ENCODE measurements at regions not wholly inside any gene's neighbourhood (a gene's known extent, or its start where the extent isn't known, plus 50 kb on each side); places are given as distances from the start of the nearest gene placed in this dataset.
"Not testable (repeated sequence)": the region's sequence is repeated elsewhere in the genome, so short reads cannot be mapped to it uniquely, and the experiment has no call there.

DNA sequence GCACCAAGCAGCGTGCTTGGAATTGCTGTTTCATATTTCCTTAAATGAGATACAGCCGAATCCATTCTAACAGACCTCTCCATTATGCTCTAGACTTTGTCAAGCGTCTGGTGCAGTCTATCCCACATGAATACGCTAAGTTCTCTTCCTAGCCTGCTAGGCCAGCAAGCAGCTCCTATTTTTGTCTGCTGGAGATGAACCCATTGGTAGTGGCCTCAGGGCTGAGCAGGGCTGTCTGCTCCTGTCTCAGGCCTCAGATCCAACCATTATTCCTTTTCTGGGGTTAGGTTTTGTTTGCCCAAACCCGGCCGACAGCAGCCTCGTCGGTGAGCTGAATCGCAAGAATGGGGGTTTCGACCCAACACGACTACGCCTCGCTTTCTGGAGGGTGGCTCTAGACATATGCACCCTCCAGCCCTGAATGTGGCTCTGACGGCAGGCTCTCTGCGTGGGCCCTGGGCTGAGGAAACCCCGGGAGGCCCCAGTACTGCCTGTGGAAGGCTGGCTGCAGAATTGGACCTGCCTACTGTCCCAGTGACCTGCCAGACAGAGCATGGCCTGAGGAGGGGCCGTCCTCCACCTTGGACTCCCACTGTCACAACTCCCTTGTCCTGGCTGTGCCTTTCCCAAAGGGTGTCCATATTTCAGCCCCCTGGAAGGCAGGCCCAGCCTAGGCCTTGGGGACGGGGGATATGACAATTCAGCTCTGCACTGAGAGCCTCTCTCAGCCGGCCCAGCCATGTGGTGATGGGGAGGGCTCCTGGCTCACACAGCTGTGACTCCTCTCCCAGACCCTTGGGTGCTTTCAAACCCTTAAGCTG lies 267.9 kb upstream of the TCERG1L start:
- peak; percentile 26 for DNase-seq (ENCODE audit: low spot score)

- peak; percentile 30 for DNase-seq (ENCODE audit: low spot score)
Observed at GRCh38 chr10:131580076-131580652, 268.6 kb upstream of the TCERG1L start.

- no peak for DNase-seq (ENCODE audit: low spot score)
Observed at GRCh38 chr10:131580674-131581073, 269.2 kb upstream of the TCERG1L start.

- DNase-seq (ENCODE audit: low spot score): not testable (repeated sequence)
Observed at GRCh38 chr10:131581547-131581946, 270.0 kb upstream of the TCERG1L start.

DNA sequence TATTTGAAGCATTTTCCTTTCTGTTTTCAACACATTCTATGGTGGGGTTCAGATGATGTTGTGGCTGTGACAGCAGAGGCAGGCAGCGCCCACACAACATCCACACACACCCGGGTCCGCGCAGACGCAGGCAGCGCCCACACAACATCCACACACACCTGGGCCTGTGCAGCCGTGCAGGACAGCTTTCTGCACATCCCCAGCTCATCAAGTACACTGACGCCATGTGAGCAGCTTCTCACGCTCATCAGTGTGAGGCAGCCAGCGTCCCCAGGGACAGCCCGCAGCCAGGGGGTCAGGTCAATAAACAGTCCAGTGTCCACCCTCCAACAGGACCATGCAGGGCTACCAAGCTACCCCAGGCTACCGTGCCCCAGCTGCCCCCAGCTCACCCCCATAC lies 272.8 kb upstream of the TCERG1L start:
- no peak for DNase-seq (ENCODE audit: low spot score)

- DNase-seq (ENCODE audit: low spot score): no peak
Observed at GRCh38 chr10:131585761-131586160, 274.2 kb upstream of the TCERG1L start.

GRCh38 chr10:131586958-131587357 lies 275.4 kb upstream of the TCERG1L start:
- DNase-seq (ENCODE audit: low spot score): no peak

DNA sequence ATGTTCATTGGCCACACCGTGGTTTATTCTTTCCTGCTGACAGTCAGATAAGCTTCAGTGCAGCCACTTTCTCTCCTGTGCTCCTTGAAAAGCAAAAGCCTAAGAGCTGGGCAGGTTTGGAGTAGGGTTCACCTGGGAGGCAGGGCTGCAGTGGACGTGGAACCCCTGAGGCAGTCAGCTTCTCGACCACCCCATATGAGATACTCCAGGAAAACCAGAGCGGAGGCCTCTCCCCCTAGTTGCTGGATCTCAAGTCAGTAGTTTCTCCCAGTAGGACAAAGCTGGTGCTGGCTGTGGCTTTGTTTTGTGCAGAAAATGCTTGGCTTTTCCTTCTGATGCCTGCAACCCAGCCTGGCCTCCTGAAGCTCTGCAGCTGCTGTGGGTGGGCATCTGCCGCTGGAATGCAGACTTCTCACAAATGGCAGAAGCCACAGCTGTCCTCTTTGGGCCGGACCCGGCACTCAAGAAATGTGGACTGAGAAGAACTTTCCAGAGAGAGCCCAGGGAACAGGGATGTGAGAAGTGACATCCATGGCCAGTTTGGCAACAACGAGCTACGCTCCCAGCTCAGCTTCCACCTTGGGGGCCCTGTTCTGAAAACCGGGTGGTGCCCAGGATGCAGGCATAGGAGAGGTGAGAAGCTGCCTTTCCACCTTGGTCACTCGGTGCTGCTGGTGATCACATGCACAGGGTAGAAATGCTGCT lies 276.6 kb upstream of the TCERG1L start:
- no peak for DNase-seq (ENCODE audit: low spot score)

- no peak for DNase-seq (ENCODE audit: low spot score)
Observed at GRCh38 chr10:131588704-131589220, 277.2 kb upstream of the TCERG1L start.

GRCh38 chr10:131590567-131590966 lies 279.0 kb upstream of the TCERG1L start:
- DNase-seq (ENCODE audit: low spot score): no peak

- no peak for DNase-seq (ENCODE audit: low spot score)
Observed at GRCh38 chr10:131591936-131592335, 280.4 kb upstream of the TCERG1L start.

DNA sequence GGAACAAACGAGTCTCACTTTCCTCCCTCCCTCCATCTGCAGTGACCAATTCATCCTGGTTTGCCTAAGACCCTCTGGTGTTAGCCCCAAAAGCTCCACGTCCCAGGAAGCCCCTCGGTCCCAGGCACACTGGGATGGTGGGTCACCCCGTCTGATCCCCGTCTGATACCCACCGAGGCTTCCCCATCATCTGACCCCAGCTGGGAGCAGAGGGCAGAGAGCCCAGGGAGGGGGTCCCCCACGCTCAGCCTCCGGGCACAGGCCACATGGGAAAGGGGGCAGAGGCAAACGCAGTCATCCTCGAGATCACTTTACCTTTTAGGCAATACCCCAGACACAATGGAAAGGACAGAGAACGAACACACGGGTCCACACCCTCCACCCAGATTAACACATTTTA lies 291.6 kb upstream of the PPP2R2D start:
- no peak for DNase-seq (ENCODE audit: low spot score)

- DNase-seq (ENCODE audit: low spot score): no peak
Observed at GRCh38 chr10:131615150-131615549, 285.7 kb upstream of the PPP2R2D start.

- DNase-seq (ENCODE audit: low spot score): no peak
Observed at GRCh38 chr10:131616040-131616439, 284.8 kb upstream of the PPP2R2D start.

GRCh38 chr10:131617113-131617858 lies 283.5 kb upstream of the PPP2R2D start:
- no peak for DNase-seq (ENCODE audit: low spot score)

GRCh38 chr10:131618587-131619267 lies 282.1 kb upstream of the PPP2R2D start:
- no peak for DNase-seq (ENCODE audit: low spot score)

DNA sequence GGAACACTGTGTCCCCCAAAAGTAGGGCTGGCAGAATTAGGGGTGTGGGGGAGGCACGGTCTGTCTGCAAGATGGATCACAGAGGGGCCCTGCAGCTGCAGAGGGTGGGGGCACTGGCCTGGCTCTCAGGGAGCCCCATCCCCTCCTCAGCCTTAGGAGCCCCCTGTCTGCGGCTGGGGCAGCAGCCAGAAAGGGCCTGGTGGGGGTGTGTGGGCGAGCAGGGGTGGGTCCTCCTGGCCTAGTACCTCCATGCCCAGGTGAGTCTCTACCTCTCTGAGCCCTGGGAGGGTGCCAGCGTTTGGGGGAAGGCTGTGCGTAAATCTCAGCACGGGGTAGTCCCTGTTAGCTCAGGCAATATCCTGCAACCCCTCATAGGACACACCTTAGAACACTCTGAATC lies 280.5 kb upstream of the PPP2R2D start:
- no peak for DNase-seq (ENCODE audit: low spot score)

DNA sequence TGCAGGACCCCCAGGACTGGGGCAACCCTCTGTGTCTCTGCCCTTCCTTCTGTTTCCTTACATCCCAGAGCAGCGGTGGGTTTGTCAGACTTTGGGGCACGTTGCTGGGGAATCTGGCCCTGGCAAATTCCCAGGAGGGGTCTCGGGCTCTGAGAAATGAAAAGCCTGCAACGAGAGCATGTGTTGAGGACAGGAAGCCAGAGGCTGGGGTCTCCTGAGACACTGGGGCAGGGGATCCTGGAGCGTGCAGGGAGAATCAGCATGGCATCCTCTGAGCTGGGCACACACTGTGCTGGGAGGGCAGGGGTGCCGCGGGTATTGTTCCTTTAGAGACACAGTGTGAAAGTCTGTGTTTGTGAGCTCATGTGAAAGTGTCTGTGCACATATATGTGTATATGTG lies 279.9 kb upstream of the PPP2R2D start:
- no peak for DNase-seq (ENCODE audit: low spot score)

- DNase-seq (ENCODE audit: low spot score): no peak
Observed at GRCh38 chr10:131621784-131622624, 278.8 kb upstream of the PPP2R2D start.

DNA sequence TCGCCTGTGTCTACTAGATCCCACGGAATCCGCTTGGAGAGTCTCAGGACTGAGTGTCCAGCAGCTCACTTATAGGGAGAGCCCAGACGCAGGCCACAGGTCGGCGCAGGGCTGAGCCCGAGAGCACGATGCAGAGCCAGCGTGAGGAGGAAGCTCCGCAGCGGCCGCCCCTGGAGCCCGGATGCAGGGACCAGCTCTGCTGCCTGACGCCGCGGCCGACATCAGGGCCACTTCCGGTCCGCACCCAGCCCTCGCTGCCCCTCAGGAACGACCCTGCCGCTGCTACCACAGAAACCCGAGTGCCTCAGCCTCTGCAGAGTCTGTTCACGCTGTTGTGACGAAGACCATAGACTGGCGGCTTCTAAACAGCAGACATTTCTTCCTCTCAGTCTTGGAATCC lies 275.8 kb upstream of the PPP2R2D start:
- DNase-seq (ENCODE audit: low spot score): no peak
